Uterus (tissue), 3 donors: ENCODE measurements at regions not wholly inside any gene's neighbourhood (a gene's known extent, or its start where the extent isn't known, plus 50 kb on each side); places are given as distances from the start of the nearest gene placed in this dataset.

Experiments
- DNase-seq, 2 donors: peaks; one replicate each; pipeline ENCODE4 v3.0.0-alpha.2; 2019 to 2020
- H3K27ac ChIP-seq, 2 donors: fragments of 200-600 bp; sonication (generic); 1 replicate in 1 of 2; 2 replicates in 1 of 2; pipeline ENCODE4 v1.5.1; 2016 to 2018
- H3K27me3 ChIP-seq, 2 donors: fragments of 200-600 bp; sonication (generic); one replicate each; pipeline ENCODE4 v1.5.1; 2018 to 2019; ENCODE audit warnings: control low read depth in 1 of 2
- H3K36me3 ChIP-seq, 2 donors: fragments of 200-600 bp; sonication (generic); one replicate each; pipeline ENCODE4 v1.5.1; 2019; ENCODE audit warnings: control low read depth in 1 of 2
- H3K4me1 ChIP-seq, 2 donors: fragments of 200-600 bp; sonication (generic); one replicate each; pipeline ENCODE4 v1.5.1; 2018 to 2019; ENCODE audit warnings: control low read depth in 1 of 2
- H3K4me3 ChIP-seq, 2 donors: fragments of 200-600 bp; sonication (generic); 1 replicate in 1 of 2; 2 replicates in 1 of 2; pipeline ENCODE4 v1.5.1; 2018 to 2019; ENCODE audit warnings: mild to moderate bottlenecking in 1 of 2
- H3K9me3 ChIP-seq, 2 donors: fragments of 200-600 bp; sonication (generic); one replicate each; pipeline ENCODE4 v1.5.1; 2019; ENCODE audit warnings: control low read depth in 1 of 2
- POLR2A ChIP-seq, 2 donors: fragments of 450-650 bp; IDR thresholded peaks; one replicate each; pipeline ENCODE4 v1.6.1; 2016; ENCODE audit warnings: antibody characterized with exemption in 2 of 2, mild to moderate bottlenecking in 1 of 2, moderate library complexity in 1 of 2
- intact Hi-C: fragments of 100-400 bp; cut with DNase I; formaldehyde crosslinking; loops from one replicate; pipeline ENCODE4 v1.15.1; 2023; ENCODE audit warnings: low total_unique reads
- TF ChIP-seq, protein P1 (sequence below), 4 experiments: fragments of 200-600 bp in 2 of 4; fragments of 450-650 bp in 2 of 4; sonication (generic) in 2 of 4; IDR thresholded peaks; one replicate each; pipeline ENCODE4 v1.5.1; 2016 to 2019; ENCODE audit warnings: antibody characterized with exemption in 4 of 4, mild to moderate bottlenecking in 2 of 4, moderate library complexity in 1 of 4
- donor health status: DM: yes; HTN: yes; CAD: no.

DNA sequence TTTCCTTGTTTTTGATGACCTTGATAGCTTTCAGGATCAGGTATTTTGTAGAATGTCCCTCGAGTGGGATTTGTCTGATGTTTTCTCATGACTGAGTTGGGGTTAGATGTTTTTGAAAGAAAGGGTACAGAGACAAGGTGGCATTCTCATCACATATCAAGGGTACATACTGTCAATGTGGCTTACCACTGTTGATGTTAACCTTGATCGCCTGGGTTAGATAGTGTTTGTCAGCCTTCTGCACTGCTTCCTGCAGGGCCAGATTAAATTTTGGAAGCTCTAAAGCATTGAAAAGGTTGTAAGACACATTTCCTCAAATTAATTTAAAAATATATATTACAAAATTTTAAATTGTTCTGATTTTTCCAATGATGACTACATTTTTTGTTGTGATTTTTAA, 287.4 kb upstream of the ACTBL2 start:
- no peaks in the 10 kb centered on the region for H3K9me3 ChIP-seq
- H3K4me1 ChIP-seq, result no peaks in the 10 kb centered on the region
- H3K27me3 ChIP-seq, result no peaks in the 10 kb centered on the region
- intact Hi-C loops, result no loop called here
- H3K27ac ChIP-seq, result no peak overlapping the region
- no peak for TF ChIP-seq POLR2A (IDR thresholded peaks at IDR 0.05)
- TF ChIP-seq, protein P1, sequence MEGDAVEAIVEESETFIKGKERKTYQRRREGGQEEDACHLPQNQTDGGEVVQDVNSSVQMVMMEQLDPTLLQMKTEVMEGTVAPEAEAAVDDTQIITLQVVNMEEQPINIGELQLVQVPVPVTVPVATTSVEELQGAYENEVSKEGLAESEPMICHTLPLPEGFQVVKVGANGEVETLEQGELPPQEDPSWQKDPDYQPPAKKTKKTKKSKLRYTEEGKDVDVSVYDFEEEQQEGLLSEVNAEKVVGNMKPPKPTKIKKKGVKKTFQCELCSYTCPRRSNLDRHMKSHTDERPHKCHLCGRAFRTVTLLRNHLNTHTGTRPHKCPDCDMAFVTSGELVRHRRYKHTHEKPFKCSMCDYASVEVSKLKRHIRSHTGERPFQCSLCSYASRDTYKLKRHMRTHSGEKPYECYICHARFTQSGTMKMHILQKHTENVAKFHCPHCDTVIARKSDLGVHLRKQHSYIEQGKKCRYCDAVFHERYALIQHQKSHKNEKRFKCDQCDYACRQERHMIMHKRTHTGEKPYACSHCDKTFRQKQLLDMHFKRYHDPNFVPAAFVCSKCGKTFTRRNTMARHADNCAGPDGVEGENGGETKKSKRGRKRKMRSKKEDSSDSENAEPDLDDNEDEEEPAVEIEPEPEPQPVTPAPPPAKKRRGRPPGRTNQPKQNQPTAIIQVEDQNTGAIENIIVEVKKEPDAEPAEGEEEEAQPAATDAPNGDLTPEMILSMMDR (IDR thresholded peaks at IDR 0.05), result no peak
- DNase-seq, result no peak
- no peak overlapping the region for H3K4me3 ChIP-seq
- H3K36me3 ChIP-seq, result no peaks in the 10 kb centered on the region

DNA sequence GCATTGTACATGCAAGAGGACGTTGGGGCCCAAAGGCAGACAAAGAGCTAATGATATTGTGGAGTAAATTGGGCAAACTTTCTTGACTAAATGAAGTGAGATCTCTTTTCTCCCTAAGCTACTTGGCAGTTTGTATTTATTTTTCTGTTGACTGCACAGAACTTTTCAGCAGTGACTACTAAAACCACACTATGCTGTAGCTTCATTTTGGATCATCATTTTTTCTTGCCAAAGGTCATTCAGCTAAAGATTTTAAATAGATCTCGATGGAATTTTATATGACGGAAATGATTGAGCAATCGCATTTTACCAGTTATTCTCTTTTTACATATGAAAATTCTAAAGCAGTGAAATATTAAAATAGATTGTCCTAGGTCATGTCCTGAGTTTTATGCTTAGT, 286.1 kb upstream of the ACTBL2 start:
- Histone ChIP-seq H3K36me3 (no peaks in the 10 kb centered on the region), H3K27ac (no peak overlapping the region), H3K27me3 (no peaks in the 10 kb centered on the region), H3K4me1 (no peaks in the 10 kb centered on the region), H3K9me3 (no peaks in the 10 kb centered on the region), H3K4me3 (no peak overlapping the region)
- no peak for TF ChIP-seq POLR2A (IDR thresholded peaks at IDR 0.05)
- TF ChIP-seq, protein P1 (IDR thresholded peaks at IDR 0.05), result no peak
- intact Hi-C loops, result no loop called here
- no peak for DNase-seq

DNA sequence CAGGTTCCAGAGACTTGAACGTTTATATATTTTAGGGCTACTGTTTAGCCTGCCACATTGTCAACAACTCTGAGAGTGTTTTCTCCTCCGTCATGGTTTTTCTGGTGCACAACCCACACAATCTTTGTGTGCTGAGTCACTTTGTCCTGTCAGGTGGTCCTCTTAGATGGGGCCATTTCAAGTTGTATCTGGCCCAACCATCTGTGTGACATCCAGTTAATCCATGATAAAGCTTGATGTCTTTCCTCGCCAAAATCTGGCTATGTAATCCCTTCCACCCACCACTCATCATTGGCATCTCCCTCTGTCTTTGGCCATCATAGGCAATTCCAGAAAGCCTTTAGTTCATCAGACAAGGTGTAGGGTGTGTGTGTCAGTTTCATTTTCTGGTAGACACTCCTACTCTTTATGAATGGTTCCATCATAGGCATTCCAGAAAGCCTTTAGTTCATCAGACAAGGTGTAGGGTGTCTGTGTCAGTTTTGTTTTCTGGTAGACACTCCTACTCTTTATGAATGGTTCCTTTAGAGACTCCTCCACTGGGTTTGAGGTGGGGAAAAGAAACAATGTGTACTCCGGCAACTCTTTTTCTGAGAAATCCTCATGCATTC, 282.0 kb upstream of the ACTBL2 start:
- no peaks in the 10 kb centered on the region for H3K27me3 ChIP-seq
- no peaks in the 10 kb centered on the region for H3K4me1 ChIP-seq
- no peak for DNase-seq
- H3K9me3 ChIP-seq, result no peaks in the 10 kb centered on the region
- no peaks in the 10 kb centered on the region for H3K36me3 ChIP-seq
- TF ChIP-seq, protein P1 (IDR thresholded peaks at IDR 0.05), result no peak
- no peak for TF ChIP-seq POLR2A (IDR thresholded peaks at IDR 0.05)
- H3K4me3 ChIP-seq, result no peak overlapping the region
- H3K27ac ChIP-seq, result no peak overlapping the region
- intact Hi-C loops, result no loop called here

DNA sequence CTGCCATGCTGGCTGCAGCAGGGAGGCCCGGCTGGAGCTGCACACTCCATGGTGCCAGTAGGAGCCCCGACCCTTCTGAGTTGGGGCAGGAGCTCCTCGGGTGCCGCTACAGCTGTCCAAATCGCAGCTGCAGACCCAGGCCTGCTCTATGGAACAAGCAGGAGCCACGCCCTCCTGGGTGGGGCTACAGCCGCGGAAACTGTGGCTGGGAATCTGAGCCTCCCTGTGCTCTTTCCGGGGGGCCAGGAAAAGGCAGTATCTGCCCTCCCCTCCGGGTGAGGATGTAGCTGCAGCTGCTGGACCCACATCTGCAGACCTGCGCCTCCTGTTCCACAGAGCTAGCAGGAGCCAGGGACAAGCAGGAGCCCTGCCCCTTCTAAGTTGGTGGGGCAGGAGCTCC, 278.9 kb upstream of the ACTBL2 start:
- Histone ChIP-seq H3K27me3 (no peaks in the 10 kb centered on the region), H3K4me3 (no peak overlapping the region), H3K9me3 (no peaks in the 10 kb centered on the region), H3K4me1 (no peaks in the 10 kb centered on the region), H3K36me3 (no peaks in the 10 kb centered on the region), H3K27ac (no peak overlapping the region)
- TF ChIP-seq, protein P1 (IDR thresholded peaks at IDR 0.05), result no peak
- no peak for TF ChIP-seq POLR2A (IDR thresholded peaks at IDR 0.05)
- intact Hi-C loops, result no loop called here
- no peak for DNase-seq

DNA sequence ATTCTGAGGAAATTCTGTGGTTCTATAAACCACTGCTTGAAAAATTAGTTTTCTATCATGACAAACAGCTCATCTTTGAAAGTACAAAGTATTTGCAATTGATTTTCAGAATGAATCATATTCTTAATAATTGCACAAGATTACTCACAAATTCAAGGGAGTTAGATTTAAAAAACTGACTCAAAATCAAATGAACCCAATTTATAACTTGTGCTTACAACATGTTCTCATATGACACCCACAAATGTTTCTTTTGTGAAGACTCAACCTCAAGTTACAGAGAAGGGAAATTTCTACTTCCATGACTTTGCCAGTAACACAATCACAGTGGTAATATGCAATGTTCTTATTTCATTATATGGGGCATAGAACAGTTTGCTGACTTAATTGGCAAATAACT, 272.0 kb upstream of the ACTBL2 start:
- TF ChIP-seq POLR2A (IDR thresholded peaks at IDR 0.05), result no peak
- TF ChIP-seq, protein P1 (IDR thresholded peaks at IDR 0.05), result no peak
- H3K4me3 ChIP-seq, result no peak overlapping the region
- no peak for DNase-seq
- no peak overlapping the region for H3K27ac ChIP-seq
- H3K4me1 ChIP-seq, result no peaks in the 10 kb centered on the region
- H3K36me3 ChIP-seq, result no peaks in the 10 kb centered on the region
- H3K9me3 ChIP-seq, result no peaks in the 10 kb centered on the region
- intact Hi-C loops, result no loop called here
- no peaks in the 10 kb centered on the region for H3K27me3 ChIP-seq
